SK-N-SH treated with all-trans-retinoic acid at 6 μM for 48 hours (cell line): ENCODE measurements at regions not wholly inside any gene's neighbourhood (a gene's known extent, or its start where the extent isn't known, plus 50 kb on each side); places are given as distances from the start of the nearest gene placed in this dataset.

Experiments
- ESRRG ChIP-seq: fragments of 250-450 bp; sonication (Bioruptor Pico); IDR thresholded peaks from 2 replicates; pipeline ENCODE4 v1.6.1; 2021; ENCODE audit warnings: mild to moderate bottlenecking
- ISL1 ChIP-seq: fragments of 250-450 bp; sonication (Bioruptor Pico); IDR thresholded peaks from 2 replicates; pipeline ENCODE4 v2.1.2; 2022; ENCODE audit warnings: mild to moderate bottlenecking, moderate library complexity
- PATZ1 ChIP-seq: fragments of 250-450 bp; sonication (Bioruptor Pico); IDR thresholded peaks from 2 replicates; pipeline ENCODE4 v1.8.0; 2020; ENCODE audit warnings: mild to moderate bottlenecking, moderate library complexity, borderline replicate concordance
- PPARA ChIP-seq: fragments of 250-450 bp; sonication (Bioruptor Pico); IDR thresholded peaks from 2 replicates; pipeline ENCODE4 v1.5.0; 2020; ENCODE audit warnings: mild to moderate bottlenecking, borderline replicate concordance
- ZFP3 ChIP-seq: fragments of 250-450 bp; sonication (Bioruptor Pico); IDR thresholded peaks from 2 replicates; pipeline ENCODE4 v1.5.0; 2020; ENCODE audit warnings: mild to moderate bottlenecking, moderate library complexity

- TF ChIP-seq PATZ1 (CRISPR knock-in tag) = no peak
- TF ChIP-seq ISL1 (CRISPR knock-in tag) = no peak
- TF ChIP-seq PPARA (CRISPR knock-in tag) = no peak
- TF ChIP-seq ESRRG (CRISPR knock-in tag) = no peak
- no peak for TF ChIP-seq ZFP3 (CRISPR knock-in tag)
Measured at GRCh38 chr5:6279607-6280006, 98.7 kb downstream of the MED10 start.
